Activated CD4-positive, alpha-beta memory T cell treated with anti-CD3 and anti-CD28 coated beads, Interleukin-2, amount 10 ng/mL, durations not matched to agents 7 days and 5 days (primary cell): ENCODE measurements at regions not wholly inside any gene's neighbourhood (a gene's known extent, or its start where the extent isn't known, plus 50 kb on each side); places are given as distances from the start of the nearest gene placed in this dataset.
"Not testable (repeated sequence)": the region's sequence is repeated elsewhere in the genome, so short reads cannot be mapped to it uniquely, and the experiment has no call there.

Source experiments
- CTCF ChIA-PET: fragments of 350-600 bp; sonication (Branson Sonifier 250); formaldehyde crosslinking; loops from one replicate; lab custom pipeline; 2021; ENCODE audit warnings: antibody characterized with exemption, inconsistent platforms; lab: Charles Lee
- POLR2A ChIA-PET: fragments of 350-600 bp; sonication (Branson Sonifier 250); formaldehyde crosslinking; loops from one replicate; lab custom pipeline; 2021; ENCODE audit warnings: antibody characterized with exemption; lab: Charles Lee
- DNase-seq: peaks from one replicate; pipeline ENCODE4 v3.0.0-alpha.2; 2020
- H3K27ac Mint-ChIP-seq: one replicate; pipeline ENCODE4 v1.8.0; 2021; ENCODE audit warnings: mild to moderate bottlenecking, mixed read lengths
- H3K27me3 Mint-ChIP-seq: one replicate; pipeline ENCODE4 v1.8.0; 2021; ENCODE audit warnings: mixed read lengths
- H3K36me3 Mint-ChIP-seq: one replicate; pipeline ENCODE4 v1.8.0; 2021; ENCODE audit warnings: low read depth, mixed read lengths
- H3K4me1 Mint-ChIP-seq: one replicate; pipeline ENCODE4 v1.8.0; 2021; ENCODE audit warnings: mixed read lengths
- H3K4me3 Mint-ChIP-seq: one replicate; pipeline ENCODE4 v1.8.0; 2021; ENCODE audit warnings: mild to moderate bottlenecking, mixed read lengths
- H3K9me3 Mint-ChIP-seq: one replicate; pipeline ENCODE4 v1.8.0; 2021; ENCODE audit warnings: mixed read lengths

GRCh38 chr1:215287362-215287761 lies 204.8 kb downstream of the KCNK2 start:
- H3K4me1 Mint-ChIP-seq, result no peaks in the 10 kb centered on the region
- CTCF ChIA-PET, result no interaction called here
- no peaks in the 10 kb centered on the region for H3K9me3 Mint-ChIP-seq
- no peaks in the 10 kb centered on the region for H3K36me3 Mint-ChIP-seq
- no peaks in the 10 kb centered on the region for H3K27me3 Mint-ChIP-seq
- H3K27ac Mint-ChIP-seq, result no peak overlapping the region
- POLR2A ChIA-PET, result no interaction called here
- no peak for DNase-seq
- H3K4me3 Mint-ChIP-seq, result no peak overlapping the region

GRCh38 chr1:215290018-215290417 lies 207.5 kb downstream of the KCNK2 start:
- CTCF ChIA-PET, result no interaction called here
- no peak for DNase-seq
- Mint-ChIP-seq H3K36me3 (no peaks in the 10 kb centered on the region), H3K4me1 (no peaks in the 10 kb centered on the region), H3K9me3 (peaks cover 3% of the 10 kb centered on the region), H3K4me3 (no peak overlapping the region), H3K27ac (no peak overlapping the region), H3K27me3 (no peaks in the 10 kb centered on the region)
- POLR2A ChIA-PET, result no interaction called here

GRCh38 chr1:215292932-215293331 lies 210.4 kb downstream of the KCNK2 start:
- ChIA-PET CTCF (no interaction called here), POLR2A (no interaction called here)
- Mint-ChIP-seq H3K27ac (no peak overlapping the region), H3K36me3 (no peaks in the 10 kb centered on the region), H3K27me3 (no peaks in the 10 kb centered on the region), H3K4me3 (no peak overlapping the region), H3K4me1 (no peaks in the 10 kb centered on the region), H3K9me3 (peaks cover 5% of the 10 kb centered on the region)
- no peak for DNase-seq

GRCh38 chr1:215306426-215306825 lies 223.9 kb downstream of the KCNK2 start:
- POLR2A ChIA-PET, result no interaction called here
- CTCF ChIA-PET, result no interaction called here
- no peaks in the 10 kb centered on the region for H3K27me3 Mint-ChIP-seq
- no peaks in the 10 kb centered on the region for H3K4me1 Mint-ChIP-seq
- no peak overlapping the region for H3K27ac Mint-ChIP-seq
- H3K4me3 Mint-ChIP-seq, result no peak overlapping the region
- no peaks in the 10 kb centered on the region for H3K36me3 Mint-ChIP-seq
- peaks cover 4% of the 10 kb centered on the region for H3K9me3 Mint-ChIP-seq
- DNase-seq, result no peak

- Mint-ChIP-seq H3K4me1 (no peaks in the 10 kb centered on the region), H3K27me3 (no peaks in the 10 kb centered on the region), H3K4me3 (no peak overlapping the region), H3K36me3 (no peaks in the 10 kb centered on the region), H3K9me3 (peaks cover 7% of the 10 kb centered on the region), H3K27ac (no peak overlapping the region)
- DNase-seq, result no peak
- POLR2A ChIA-PET, result no interaction called here
- CTCF ChIA-PET, result no interaction called here
These were observed 239.3 kb downstream of the KCNK2 start for GRCh38 chr1:215321802-215322201.

- H3K9me3 Mint-ChIP-seq, DNase-seq, H3K4me3 Mint-ChIP-seq, H3K27ac Mint-ChIP-seq, H3K36me3 Mint-ChIP-seq, H3K27me3 Mint-ChIP-seq, POLR2A ChIA-PET, H3K4me1 Mint-ChIP-seq, CTCF ChIA-PET: not testable (repeated sequence)
These were observed 241.5 kb downstream of the KCNK2 start for GRCh38 chr1:215323992-215324391.

- DNase-seq, result no peak
- no peaks in the 10 kb centered on the region for H3K36me3 Mint-ChIP-seq
- H3K9me3 Mint-ChIP-seq, result no peaks in the 10 kb centered on the region
- ChIA-PET CTCF (no interaction called here), POLR2A (no interaction called here)
- no peaks in the 10 kb centered on the region for H3K27me3 Mint-ChIP-seq
- no peaks in the 10 kb centered on the region for H3K4me1 Mint-ChIP-seq
- H3K27ac Mint-ChIP-seq, result no peak overlapping the region
- H3K4me3 Mint-ChIP-seq, result no peak overlapping the region
These were observed 236.7 kb upstream of the KCTD3 start for GRCh38 chr1:215330426-215330825.

GRCh38 chr1:215344539-215344938 lies 222.6 kb upstream of the KCTD3 start:
- CTCF ChIA-PET, result no interaction called here
- POLR2A ChIA-PET, result no interaction called here
- no peak overlapping the region for H3K27ac Mint-ChIP-seq
- no peaks in the 10 kb centered on the region for H3K9me3 Mint-ChIP-seq
- H3K4me3 Mint-ChIP-seq, result no peak overlapping the region
- H3K36me3 Mint-ChIP-seq, result no peaks in the 10 kb centered on the region
- H3K4me1 Mint-ChIP-seq, result no peaks in the 10 kb centered on the region
- no peaks in the 10 kb centered on the region for H3K27me3 Mint-ChIP-seq
- DNase-seq, result no peak

- Mint-ChIP-seq H3K4me3 (no peak overlapping the region), H3K27me3 (no peaks in the 10 kb centered on the region), H3K27ac (no peak overlapping the region), H3K4me1 (no peaks in the 10 kb centered on the region), H3K36me3 (no peaks in the 10 kb centered on the region), H3K9me3 (no peaks in the 10 kb centered on the region)
- ChIA-PET CTCF (no interaction called here), POLR2A (no interaction called here)
- no peak for DNase-seq
These were observed 221.9 kb upstream of the KCTD3 start for GRCh38 chr1:215345208-215345607.

GRCh38 chr1:215345766-215346165 lies 221.3 kb upstream of the KCTD3 start:
- no peak for DNase-seq
- Mint-ChIP-seq H3K4me3 (no peak overlapping the region), H3K36me3 (no peaks in the 10 kb centered on the region), H3K4me1 (no peaks in the 10 kb centered on the region), H3K27me3 (no peaks in the 10 kb centered on the region), H3K27ac (no peak overlapping the region), H3K9me3 (no peaks in the 10 kb centered on the region)
- ChIA-PET POLR2A (no interaction called here), CTCF (no interaction called here)

GRCh38 chr1:215357901-215358300 lies 209.2 kb upstream of the KCTD3 start:
- no peaks in the 10 kb centered on the region for H3K4me1 Mint-ChIP-seq
- DNase-seq, result no peak
- CTCF ChIA-PET, result no interaction called here
- H3K9me3 Mint-ChIP-seq, result no peaks in the 10 kb centered on the region
- POLR2A ChIA-PET, result no interaction called here
- no peak overlapping the region for H3K27ac Mint-ChIP-seq
- H3K27me3 Mint-ChIP-seq, result no peaks in the 10 kb centered on the region
- no peak overlapping the region for H3K4me3 Mint-ChIP-seq
- no peaks in the 10 kb centered on the region for H3K36me3 Mint-ChIP-seq

GRCh38 chr1:215358356-215358755 lies 208.7 kb upstream of the KCTD3 start:
- no peaks in the 10 kb centered on the region for H3K9me3 Mint-ChIP-seq
- CTCF ChIA-PET, result no interaction called here
- no peak overlapping the region for H3K4me3 Mint-ChIP-seq
- POLR2A ChIA-PET, result no interaction called here
- H3K4me1 Mint-ChIP-seq, result no peaks in the 10 kb centered on the region
- no peaks in the 10 kb centered on the region for H3K27me3 Mint-ChIP-seq
- H3K36me3 Mint-ChIP-seq, result no peaks in the 10 kb centered on the region
- DNase-seq, result no peak
- H3K27ac Mint-ChIP-seq, result no peak overlapping the region

- Mint-ChIP-seq H3K27ac (no peak overlapping the region), H3K27me3 (no peaks in the 10 kb centered on the region), H3K4me1 (no peaks in the 10 kb centered on the region), H3K4me3 (no peak overlapping the region), H3K36me3 (no peaks in the 10 kb centered on the region), H3K9me3 (no peaks in the 10 kb centered on the region)
- ChIA-PET POLR2A (no interaction called here), CTCF (no interaction called here)
- DNase-seq, result no peak
These were observed 207.1 kb upstream of the KCTD3 start for GRCh38 chr1:215360031-215360430.

- H3K27me3 Mint-ChIP-seq, result no peaks in the 10 kb centered on the region
- POLR2A ChIA-PET, result no interaction called here
- CTCF ChIA-PET, result no interaction called here
- no peak overlapping the region for H3K4me3 Mint-ChIP-seq
- no peak overlapping the region for H3K27ac Mint-ChIP-seq
- no peak for DNase-seq
- H3K36me3 Mint-ChIP-seq, result no peaks in the 10 kb centered on the region
- H3K9me3 Mint-ChIP-seq, result no peaks in the 10 kb centered on the region
- H3K4me1 Mint-ChIP-seq, result no peaks in the 10 kb centered on the region
These were observed 206.3 kb upstream of the KCTD3 start for GRCh38 chr1:215360758-215361157.

GRCh38 chr1:215375381-215375780 lies 191.7 kb upstream of the KCTD3 start:
- ChIA-PET POLR2A (no interaction called here), CTCF (no interaction called here)
- Mint-ChIP-seq H3K9me3 (peaks cover 3% of the 10 kb centered on the region), H3K36me3 (no peaks in the 10 kb centered on the region), H3K4me3 (no peak overlapping the region), H3K27ac (no peak overlapping the region), H3K4me1 (no peaks in the 10 kb centered on the region), H3K27me3 (no peaks in the 10 kb centered on the region)
- DNase-seq, result no peak
